Fibroblast of lung (primary cell): ENCODE measurements at regions not wholly inside any gene's neighbourhood (a gene's known extent, or its start where the extent isn't known, plus 50 kb on each side); places are given as distances from the start of the nearest gene placed in this dataset.

Experiments used
- EZH2 ChIP-seq: IDR thresholded peaks from 2 replicates; pipeline ENCODE4 v1.5.1; 2012; ENCODE audit warnings: low read length, control low read depth, mild to moderate bottlenecking; ENCODE audit errors: missing control alignments
- TF ChIP-seq, protein P1 (sequence below), 2 donors: IDR thresholded peaks in 1 of 2; conservative IDR thresholded peaks in 1 of 2; 1 replicate in 1 of 2; 2 replicates in 1 of 2; pipeline ENCODE4 v1.5.1; 2011 to 2012; ENCODE audit warnings: low read length in 2 of 2, control low read depth in 1 of 2, inconsistent platforms in 1 of 2, low read depth in 1 of 2, mild to moderate bottlenecking in 1 of 2

GRCh38 chr3:107315141-107315540, 62.1 kb upstream of the CCDC54 start:
- TF ChIP-seq, protein P1, sequence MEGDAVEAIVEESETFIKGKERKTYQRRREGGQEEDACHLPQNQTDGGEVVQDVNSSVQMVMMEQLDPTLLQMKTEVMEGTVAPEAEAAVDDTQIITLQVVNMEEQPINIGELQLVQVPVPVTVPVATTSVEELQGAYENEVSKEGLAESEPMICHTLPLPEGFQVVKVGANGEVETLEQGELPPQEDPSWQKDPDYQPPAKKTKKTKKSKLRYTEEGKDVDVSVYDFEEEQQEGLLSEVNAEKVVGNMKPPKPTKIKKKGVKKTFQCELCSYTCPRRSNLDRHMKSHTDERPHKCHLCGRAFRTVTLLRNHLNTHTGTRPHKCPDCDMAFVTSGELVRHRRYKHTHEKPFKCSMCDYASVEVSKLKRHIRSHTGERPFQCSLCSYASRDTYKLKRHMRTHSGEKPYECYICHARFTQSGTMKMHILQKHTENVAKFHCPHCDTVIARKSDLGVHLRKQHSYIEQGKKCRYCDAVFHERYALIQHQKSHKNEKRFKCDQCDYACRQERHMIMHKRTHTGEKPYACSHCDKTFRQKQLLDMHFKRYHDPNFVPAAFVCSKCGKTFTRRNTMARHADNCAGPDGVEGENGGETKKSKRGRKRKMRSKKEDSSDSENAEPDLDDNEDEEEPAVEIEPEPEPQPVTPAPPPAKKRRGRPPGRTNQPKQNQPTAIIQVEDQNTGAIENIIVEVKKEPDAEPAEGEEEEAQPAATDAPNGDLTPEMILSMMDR (conservative IDR thresholded peaks at IDR 0.05 in 1 of 2, IDR thresholded peaks at IDR 0.05 in 1 of 2; ENCODE audit: low read depth in 1 of 2, low read length in 2 of 2) = no peak
- TF ChIP-seq EZH2 = no peak
